OCI-LY7 (cell line): ENCODE measurements at regions not wholly inside any gene's neighbourhood (a gene's known extent, or its start where the extent isn't known, plus 50 kb on each side); places are given as distances from the start of the nearest gene placed in this dataset.

Source experiments
- CTCF ChIP-seq: fragments of 200-600 bp; sonication (generic); conservative IDR thresholded peaks from 2 replicates; pipeline ENCODE4 v1.5.1; 2014; ENCODE audit warnings: mild to moderate bottlenecking, antibody characterized with exemption, low read length, moderate library complexity, mixed read lengths
- EZH2phosphoT487 ChIP-seq: fragments of 200-600 bp; sonication (generic); IDR thresholded peaks from 2 replicates; pipeline ENCODE4 v1.6.1; 2018; ENCODE audit warnings: low read depth, borderline replicate concordance, mild to moderate bottlenecking, mixed run types, antibody characterized with exemption, low read length, moderate library complexity, mixed read lengths

GRCh38 chr2:746697-747096 is 69.5 kb upstream of the TMEM18 start:
- TF ChIP-seq CTCF (no peak), EZH2phosphoT487 (no peak)
